Embryonic facial prominence (tissue), 1 donor: ENCODE measurements at regions not wholly inside any gene's neighbourhood (a gene's known extent, or its start where the extent isn't known, plus 50 kb on each side); places are given as distances from the start of the nearest gene placed in this dataset.

ENCODE experiments used
- DNase-seq: peaks from one replicate; pipeline ENCODE4 v3.0.0-alpha.2; 2016; ENCODE audit errors: extremely low spot score

DNA sequence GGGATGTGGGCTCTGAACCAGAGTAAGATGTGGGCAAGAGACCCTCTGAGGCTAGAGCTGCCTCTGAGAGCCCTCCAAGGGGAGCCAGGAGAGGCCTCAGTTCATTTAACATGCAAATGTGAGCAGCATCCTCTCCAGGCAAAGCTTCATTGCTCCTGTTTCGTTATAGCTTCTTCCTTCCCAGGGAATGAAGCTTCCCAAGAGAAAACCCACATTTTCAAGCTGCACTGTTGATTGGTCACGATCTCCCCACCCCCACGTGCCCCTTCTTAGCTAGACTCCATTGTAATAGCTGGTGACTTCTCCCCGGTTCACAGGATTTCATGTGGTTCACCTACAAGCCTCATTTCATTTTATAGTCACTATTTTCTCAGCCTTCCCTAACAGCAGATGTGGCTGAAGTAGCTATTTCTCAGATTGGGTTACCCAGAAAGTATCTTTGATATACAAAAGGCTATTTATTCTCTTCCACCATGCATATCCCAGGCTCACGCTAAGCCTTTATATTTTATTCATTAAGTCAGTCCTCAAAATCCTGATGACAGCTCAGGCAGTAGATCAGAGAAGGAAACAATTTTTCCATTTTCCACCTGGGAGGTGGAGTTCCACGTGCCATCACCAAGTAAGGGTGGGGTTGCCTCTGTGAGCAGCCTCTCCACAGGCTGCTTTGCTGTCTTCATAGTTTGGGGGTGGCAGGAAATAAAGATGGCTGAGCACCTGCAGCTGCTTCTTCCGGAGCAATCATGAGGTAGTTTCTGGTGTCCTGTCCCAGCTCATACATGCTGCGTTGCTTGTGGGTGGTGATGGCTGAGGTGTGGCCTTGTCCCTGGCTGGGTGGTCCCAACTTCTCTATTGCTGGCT, 178.3 kb upstream of the RAB4A start:
- no peak for DNase-seq

DNA sequence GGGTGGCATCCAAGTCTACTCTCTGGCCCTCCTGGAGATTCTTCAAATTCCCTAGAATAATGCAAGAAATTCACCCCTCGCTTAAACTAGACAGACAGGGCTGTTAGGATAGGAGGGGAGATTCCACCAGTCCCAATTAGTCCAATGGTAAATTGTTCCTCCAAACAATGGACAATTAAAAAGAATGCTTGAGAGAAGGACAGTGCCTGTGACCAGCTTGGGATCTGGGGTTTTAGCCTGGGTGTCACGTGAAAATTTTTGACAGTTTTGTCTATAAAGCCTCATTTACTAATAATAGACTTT, 177.7 kb upstream of the RAB4A start:
- DNase-seq: no peak

DNA sequence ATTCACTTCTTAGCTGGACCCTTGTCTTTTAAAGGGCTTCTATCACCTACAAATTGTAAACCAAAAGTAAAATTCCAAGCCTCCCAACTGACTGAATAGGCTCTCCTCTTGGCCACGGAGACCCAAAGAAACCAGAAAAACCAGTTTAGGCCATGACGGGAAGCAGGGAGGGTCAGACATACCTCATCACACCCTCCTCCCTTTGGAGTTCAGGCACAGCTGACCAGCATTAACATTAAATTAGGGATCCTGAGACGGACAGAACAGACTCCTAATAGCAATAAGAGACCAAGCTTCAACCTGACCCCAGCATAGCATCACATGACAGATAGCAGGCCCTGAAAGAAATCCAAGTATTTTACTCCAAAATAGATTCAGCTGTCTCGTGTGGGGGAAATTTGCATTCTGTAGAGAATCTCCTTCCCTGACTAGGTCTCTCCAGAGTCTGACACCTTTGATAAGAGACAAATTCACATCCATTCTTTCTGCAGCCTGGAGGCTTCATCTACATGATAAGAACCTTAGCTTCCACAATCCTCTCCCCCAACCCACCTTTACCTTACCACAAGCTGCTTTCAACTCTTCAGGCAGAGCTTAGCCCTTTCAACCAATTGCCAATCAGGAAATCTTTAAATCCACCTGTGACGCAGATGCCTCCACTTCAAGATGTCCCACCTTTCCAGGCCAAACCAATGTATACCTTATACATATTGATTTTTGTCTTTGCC, 177.1 kb upstream of the RAB4A start:
- no peak for DNase-seq

GRCh38 chr1:229094476-229095311, 176.2 kb upstream of the RAB4A start:
- DNase-seq: no peak

DNA sequence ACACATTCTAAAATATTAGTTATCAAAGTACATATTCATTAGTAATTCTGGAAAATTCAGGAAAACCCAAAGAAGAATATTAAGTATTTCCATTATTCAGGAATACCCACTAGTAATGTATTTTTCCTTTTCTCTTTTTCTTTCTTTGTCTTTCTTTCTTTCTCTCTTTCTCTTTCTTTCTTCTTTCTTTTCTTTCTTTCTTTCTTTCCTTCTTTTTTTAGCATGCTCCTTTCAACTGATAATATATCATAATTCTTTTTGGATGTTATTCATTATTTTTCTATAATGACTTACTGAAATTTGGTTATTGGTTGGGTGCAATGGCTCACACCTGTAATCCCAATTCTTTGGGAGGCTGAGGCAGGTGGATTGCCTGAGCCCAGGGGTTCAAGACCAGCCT, 175.6 kb upstream of the RAB4A start:
- DNase-seq: no peak

- no peak for DNase-seq
These were observed 173.6 kb upstream of the RAB4A start for GRCh38 chr1:229097356-229097755.

GRCh38 chr1:229098361-229098760, 172.6 kb upstream of the RAB4A start:
- no peak for DNase-seq

DNA sequence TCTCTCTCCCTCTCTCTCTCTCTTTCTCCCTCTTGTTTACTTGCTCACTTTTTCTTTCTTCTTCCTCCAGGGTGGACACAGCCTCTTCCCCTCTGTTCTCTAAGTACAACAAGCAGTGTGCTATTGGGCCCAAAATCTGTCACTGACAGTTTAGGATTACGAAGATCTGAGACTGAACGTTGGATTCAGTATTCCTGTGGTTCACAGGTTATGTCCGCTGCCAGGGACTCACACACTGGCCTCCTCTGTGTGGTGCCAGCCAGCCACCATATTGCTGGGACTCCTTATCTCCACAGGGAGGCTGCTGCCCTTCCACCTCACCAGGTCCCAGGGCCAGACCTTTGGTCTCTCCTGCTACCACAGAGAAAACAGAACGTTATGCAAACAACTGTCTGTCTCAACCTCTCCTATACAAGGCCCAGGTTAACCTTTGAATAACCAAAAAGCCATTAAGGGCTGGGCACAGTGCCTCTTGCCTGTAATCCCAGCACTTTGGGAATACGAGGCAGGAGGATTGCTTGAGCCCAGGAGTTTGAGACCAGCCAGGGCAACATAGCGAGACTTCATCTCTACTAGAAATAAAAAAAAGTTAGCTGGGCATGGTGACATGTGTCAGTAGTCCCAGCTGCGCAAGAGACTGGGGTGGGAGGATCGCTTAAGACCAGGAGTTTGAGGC, 171.9 kb upstream of the RAB4A start:
- DNase-seq: no peak

DNA sequence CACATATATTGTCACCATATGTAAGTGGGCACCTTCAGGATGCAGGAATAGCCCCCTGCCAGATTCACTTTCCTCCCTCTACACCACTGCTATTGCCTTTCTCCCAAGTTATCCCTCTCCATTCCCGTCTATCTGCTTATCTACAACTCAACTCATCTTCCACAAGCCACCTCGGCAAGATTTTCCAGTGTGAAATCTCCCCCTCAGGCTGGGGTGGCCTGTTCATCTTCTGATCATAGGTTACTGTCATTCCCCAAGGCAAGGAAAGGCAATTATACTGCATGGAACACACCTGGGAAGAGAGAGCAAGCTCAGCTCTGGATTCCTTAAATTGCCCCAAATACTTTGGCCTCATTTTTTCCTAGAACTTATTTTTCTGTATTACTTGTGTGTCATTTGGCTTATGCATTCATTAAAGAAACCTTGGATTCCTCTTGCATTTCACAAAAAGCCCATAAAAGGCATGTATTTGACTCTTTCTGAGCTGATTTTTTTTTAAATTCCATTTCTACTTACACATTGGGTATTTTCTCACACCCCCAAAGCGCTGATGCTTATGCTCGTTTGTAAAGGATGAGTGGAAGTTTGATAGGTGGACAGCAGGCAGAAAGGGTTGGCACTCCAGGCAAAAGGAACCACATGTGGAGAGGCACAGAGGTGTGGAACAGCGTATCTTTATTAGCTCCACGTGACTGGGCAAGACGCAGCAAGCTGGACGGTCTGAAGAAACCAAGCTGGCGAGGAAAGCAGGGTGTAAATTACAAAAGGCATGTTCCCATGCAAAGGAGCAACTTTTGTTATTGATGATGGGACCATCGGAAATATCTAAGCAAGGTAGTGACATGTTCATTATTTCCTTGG, 169.7 kb upstream of the RAB4A start:
- DNase-seq: no peak

- no peak for DNase-seq
These were observed 168.0 kb upstream of the RAB4A start for GRCh38 chr1:229102741-229103391.

DNA sequence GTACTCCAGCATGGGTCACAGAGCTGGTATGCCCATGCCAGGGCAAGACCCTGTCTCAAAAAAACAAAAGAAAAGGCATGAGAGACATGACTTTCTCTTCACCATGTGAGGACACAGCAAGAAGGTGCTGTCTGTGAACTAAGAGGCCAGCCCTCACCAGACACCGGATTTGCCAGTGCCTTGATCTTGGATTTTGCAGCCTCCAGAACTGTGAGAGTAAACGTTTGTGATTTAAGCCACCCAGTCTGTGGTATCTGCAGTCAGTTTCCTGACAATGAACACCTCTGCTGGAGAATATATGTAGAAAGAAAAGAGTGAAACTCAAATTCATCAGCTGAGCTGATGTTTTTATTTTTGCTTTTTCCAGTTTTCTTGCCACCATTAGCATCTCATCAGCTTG, 166.3 kb upstream of the RAB4A start:
- DNase-seq: no peak

- DNase-seq: no peak
These were observed 165.8 kb upstream of the RAB4A start for GRCh38 chr1:229105109-229105508.

DNA sequence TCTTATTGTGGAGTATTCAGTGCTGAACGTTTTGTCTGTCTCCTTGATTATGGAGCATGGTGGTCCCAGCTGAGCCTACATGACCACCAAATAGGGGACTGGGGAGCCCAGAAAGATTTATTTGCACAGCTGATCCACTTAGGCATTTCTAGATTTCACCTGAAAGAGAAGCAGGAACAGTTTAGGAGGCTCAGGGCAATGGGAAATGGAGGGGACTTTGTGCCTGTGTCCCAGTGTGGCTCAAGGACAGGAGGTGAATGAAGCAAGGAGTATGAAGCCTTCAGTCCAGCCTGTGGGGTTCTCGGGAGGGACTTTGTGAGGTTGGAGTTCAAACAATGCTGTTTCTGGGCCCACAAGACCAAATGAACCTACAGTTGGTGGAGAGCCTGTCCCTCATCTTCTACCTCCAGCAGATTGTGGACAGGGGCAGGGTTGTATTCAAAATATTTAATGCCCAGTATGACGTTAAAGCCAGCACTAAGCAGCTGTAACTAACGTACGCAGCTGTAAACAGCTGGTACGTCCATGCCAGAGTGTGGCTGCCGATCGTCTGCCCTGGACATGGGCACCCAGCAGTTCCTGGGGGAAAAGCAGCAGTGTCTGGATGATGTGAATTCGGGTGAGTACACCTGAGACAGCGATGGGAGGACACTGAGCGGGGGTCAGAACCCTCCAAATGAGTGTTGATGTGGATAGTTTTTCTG, 164.9 kb upstream of the RAB4A start:
- DNase-seq: no peak

DNA sequence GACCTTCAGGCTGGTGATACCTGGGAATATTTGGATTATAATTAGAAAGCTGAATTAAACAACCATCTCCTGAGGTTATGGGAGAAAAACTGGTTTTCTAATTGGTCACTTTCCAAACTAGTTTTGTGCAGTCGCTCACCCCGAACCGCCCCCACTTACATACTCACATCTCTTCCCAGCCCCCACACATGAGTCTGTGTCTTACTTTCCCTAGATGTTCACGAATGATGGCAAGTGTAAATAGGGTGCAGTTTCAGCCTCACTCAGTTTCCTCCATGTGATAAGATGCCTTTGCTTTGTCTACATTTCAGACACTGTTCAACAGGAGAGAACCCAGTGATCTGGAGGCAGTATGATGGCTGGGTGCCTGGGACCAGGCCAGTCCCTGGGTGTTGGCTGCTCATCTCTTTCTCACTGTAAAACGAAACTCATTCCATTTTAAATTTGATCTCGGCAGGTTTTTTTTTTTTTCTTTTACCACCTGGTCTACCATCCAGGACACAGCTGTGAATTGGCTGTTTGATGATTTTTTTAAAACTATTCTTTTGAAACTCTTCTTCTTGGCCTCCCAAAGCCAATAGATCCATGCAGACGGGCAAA, 164.3 kb upstream of the RAB4A start:
- DNase-seq: no peak

- DNase-seq: no peak
These were observed 163.6 kb upstream of the RAB4A start for GRCh38 chr1:229107304-229107815.

GRCh38 chr1:229107972-229108371, 162.9 kb upstream of the RAB4A start:
- no peak for DNase-seq

DNA sequence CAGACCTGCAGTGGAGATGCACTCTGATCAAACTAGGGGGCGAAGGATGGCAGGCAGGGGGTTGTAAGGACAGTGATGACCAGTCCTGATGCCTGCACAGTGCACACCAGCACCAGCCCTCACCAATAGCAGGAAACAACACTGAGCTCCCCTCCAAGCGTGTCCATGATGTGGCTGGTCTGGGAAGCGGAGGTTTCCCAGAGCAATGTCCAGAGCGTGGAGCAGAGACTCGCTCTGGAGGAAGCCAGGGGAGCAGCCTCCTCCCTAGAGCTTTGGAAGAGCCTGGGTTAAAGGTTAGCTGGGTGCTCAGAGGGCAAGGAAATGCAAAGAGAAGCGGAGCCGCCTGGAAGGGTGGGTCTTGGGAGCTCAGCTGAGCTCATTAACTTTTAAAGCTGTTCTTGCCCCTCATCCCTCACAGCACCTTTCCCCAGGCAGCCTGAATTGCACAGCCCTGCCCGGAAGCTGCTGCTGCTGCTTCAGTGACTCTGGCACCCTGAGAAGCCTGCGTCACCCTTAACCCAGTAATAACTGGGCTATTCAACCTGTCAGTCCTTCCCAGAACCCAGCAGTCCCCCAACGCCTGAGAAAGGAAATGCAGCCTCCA, 162.2 kb upstream of the RAB4A start:
- DNase-seq: no peak

DNA sequence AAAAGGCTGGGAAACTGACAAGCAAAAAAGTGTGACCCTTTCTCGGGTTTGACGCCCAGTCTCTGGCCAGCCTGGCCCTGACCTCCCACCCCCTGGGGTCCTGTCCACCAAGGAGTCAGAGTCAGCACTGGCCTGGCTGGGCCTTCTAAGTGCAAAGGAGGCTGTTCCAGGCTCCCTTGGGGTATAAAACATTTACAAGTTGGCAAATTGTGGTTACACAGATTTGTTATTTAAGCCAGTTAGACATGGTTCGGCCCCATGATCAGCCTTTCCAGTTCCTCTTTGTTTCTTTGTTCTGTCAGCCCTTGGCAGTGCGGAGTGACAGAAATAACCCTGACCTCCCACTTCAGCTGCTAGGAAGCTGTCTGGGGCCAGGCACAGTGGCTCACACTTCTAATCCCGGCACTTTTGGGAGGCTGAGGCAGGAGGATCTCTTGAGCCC, 161.6 kb upstream of the RAB4A start:
- DNase-seq: no peak

- DNase-seq: no peak
These were observed 159.9 kb upstream of the RAB4A start for GRCh38 chr1:229110986-229111385.
